ENCODE measurements at regions not wholly inside any gene's neighbourhood (a gene's known extent, or its start where the extent isn't known, plus 50 kb on each side); places are given as distances from the start of the nearest gene placed in this dataset.

GRCh38 chr4:26141911-26142638 lies 178.7 kb upstream of the RBPJ start:
- no peak for DNase-seq

DNA sequence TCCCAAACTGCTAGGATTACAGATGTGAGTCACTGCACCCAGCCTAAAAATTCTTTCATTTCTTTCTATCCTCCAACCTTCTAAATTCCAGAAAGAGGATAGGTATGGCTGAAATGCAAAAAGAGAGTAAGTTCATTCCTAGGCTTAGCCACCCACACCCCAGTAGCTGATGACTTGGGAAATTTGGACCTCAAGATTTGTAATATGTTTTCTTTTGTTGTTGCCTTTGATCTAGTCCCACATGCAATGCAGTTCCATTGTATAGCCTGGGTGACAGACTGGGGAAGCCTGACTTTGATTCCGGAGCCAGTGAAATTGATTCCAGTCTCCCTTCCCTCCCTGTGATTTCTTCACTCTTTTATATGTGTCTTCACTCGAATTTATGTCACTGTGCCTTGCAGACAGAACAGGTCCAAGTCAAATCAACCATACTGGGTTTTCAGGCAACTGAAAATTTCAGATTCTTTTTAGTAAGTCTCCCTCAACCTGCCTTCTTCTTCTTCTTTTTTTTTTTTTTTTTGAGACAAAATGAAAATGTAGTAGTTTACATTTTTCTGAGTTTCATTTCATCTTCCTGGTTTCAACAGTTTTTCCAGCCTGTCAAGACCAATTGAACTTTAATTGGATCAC lies 176.2 kb upstream of the RBPJ start:
- no peak for DNase-seq

GRCh38 chr4:26145212-26145611 lies 175.6 kb upstream of the RBPJ start:
- DNase-seq = no peak

DNA sequence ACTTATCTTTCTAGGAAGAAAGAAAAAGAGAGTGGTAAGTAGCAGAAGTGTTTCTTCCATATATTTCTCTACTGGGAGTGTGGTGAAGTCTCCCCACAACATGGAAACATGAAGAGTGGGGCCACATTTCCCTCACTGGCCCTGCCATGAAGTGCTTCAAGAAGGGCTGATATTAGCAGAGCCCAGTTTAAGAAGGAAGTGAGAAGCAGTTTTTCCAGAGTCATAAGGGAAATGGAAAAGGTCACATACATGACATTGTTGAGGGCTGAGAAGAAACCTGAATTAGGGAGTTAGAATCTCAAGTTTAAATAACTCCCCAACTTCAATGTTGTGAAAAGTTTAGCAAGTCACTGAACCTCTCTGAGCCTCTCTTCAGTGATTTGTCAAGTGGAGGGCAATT lies 171.9 kb upstream of the RBPJ start:
- DNase-seq = no peak

- DNase-seq = no peak
Measured at GRCh38 chr4:26150948-26151347, 169.9 kb upstream of the RBPJ start.

DNA sequence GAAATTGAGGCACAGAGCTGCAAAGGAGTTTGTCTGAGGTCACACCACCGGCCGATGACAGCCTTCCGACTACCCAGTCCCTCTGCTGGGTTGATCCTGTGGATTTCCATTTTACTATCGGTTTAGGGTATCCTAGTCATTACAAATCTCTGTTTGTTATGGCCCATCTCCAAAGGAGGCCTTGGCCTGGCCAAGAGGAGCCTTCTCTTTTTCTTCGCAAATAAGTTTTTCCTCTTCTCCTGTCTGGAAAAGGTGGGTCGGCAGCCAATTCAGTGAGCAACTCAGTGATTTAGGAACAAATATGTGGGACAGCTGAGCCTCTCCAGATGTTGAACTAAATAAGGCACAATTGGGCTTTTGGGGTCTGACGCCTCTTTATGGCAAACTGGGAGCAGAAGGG lies 169.2 kb upstream of the RBPJ start:
- no peak for DNase-seq

DNA sequence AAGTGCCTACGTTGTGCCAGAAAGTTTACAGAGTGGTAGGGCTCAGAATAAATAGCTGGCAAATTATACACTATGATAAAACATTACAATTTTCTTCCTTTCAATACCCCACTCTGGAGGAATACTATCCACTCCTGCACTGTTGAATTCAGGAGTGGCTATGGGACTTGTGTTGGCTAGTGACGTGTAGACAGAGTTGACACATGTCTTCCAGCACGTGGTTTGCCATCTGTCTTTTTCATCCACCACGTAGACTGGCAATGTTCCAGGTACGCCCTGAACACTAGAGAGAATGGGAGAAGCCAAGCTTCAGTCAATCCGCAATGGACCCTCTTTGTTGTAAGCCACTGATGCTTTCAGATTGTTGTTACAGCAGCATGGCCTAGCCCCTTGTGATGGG lies 168.8 kb upstream of the RBPJ start:
- DNase-seq = no peak

GRCh38 chr4:26157541-26157940 lies 163.3 kb upstream of the RBPJ start:
- DNase-seq = no peak

DNA sequence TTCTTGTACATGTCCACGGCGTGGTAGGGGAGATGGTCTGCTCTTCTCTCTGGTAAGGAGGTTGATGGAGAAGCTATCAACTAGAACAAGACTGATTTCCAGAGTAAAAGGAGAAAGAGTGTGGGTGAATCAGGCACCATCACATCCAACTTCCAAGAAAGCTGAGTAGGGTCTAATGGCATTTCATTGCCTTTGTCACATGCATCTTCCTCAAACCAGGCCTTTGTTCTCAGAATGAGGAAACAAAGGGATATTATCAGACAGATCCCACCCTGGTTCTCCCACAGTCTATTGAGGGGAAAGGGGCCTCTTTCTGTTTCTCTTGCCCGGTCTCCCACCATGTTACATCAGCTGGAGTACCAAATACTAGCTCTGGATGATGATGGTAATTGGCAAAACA lies 160.2 kb upstream of the RBPJ start:
- DNase-seq = no peak

DNA sequence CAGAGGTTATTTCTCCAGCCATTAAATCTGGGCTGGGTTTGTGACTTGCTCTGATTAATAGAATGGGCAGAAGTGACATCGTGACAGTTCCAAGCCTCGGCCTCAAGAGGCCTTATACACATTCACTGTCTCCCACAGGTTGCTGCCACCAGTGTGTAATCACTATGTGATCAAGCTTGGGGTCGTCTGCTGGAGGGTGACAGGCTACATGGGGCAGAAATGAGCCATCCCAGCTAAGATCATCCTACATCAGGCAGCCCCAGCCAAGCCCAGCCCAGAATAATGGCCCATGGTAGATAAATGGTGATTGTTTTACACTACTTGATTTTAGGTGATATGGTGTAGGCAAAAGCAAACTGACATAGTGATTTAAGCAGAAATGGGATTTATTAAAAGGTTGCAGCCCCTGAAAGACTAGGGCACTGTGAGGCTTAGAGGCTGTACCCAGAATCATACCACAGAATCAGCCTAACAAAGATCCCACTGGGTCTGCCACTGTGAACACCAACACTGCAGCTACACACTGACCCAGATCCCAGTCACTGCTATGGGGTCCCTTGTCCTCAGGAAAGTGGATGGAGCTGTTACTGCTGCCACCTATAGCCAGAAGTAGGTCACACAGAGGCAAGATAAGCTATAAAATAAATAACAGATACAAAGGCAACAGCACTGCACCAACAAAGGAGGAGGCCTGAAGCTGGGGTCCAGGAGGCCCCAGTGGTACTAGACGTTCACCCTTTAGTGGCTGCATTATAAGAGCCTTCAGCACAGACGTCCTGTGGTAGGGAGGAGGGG lies 159.6 kb upstream of the RBPJ start:
- DNase-seq = no peak

GRCh38 chr4:26162101-26162500 lies 158.7 kb upstream of the RBPJ start:
- DNase-seq = no peak

DNA sequence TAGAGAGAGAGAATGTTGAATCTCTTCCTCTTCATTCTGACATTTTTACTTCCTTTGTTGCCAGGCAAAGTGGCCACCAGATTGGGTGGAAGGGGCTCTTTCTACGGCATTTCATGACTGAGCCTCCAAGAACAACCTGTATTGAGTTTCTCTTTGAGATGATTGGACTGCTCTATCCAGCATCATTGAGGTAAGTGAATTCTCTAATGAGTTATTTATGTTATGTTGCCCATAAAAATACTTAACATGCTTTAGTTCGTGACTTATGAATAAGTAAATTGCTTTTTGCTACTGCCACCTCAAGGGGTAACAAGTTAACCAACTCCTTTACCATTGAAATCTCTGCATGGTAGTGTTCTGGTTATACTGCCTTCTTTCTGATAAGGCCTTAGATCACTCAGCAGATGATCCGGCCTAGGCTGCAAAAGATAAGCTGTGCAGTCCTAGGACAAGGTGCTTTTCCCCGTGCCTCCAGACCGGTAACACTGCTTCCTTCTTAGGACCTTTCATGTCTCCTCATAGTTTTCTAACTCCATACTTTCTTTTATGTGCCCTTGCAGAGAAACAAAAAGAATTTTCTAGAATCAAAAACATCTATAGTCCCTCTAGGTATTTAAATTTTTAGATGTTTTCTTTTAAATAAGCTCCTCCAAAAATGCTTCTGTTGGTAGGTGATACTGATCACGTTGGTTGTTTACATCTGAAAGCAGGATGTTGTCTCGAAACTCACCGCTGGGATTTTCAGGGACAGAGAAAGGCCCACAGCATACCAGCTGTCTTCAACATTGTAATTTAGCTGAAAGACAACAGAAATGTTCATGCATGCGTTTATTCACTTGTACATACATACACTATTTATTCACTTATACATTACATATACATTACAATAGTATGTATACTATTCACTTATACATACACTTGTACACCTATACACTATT lies 157.1 kb upstream of the RBPJ start:
- DNase-seq = no peak

DNA sequence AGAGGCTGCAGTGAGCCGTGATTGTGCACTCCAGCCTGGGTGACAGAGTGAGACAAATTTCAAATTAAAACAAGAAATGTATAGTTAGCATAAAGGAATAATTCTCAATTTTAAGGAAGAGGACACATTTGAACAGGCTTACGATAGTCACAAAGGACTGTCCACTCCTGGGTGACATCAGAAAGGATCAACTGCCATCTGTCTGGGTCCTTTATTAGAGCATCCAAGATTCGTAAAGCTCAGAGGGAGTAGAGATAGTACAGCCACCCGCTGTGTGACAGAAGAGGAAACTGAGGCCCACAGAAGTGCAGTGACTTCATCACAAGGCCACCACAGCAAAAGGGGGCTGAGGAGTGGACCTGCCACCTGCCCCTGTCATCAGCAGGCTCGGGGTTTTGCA lies 149.3 kb upstream of the RBPJ start:
- DNase-seq = no peak

DNA sequence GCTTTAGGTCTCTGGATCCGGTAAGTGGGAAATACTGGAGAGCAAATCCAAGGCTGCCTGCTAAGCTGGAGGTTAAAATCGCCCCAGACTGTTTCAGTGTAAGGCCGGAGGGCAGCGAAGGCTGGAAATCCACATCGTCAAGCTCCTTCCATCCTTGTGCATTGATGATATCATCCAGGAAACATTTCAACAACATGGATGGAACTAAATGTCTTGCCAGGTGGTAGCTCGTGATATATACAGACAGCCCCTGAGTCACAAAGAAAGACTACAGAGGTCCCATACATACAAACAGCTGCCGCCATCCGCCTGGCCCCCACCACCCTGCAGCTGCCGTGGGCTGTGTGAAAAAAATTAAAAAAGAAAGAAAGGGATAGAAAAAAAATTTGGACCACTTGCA lies 148.9 kb upstream of the RBPJ start:
- no peak for DNase-seq

DNA sequence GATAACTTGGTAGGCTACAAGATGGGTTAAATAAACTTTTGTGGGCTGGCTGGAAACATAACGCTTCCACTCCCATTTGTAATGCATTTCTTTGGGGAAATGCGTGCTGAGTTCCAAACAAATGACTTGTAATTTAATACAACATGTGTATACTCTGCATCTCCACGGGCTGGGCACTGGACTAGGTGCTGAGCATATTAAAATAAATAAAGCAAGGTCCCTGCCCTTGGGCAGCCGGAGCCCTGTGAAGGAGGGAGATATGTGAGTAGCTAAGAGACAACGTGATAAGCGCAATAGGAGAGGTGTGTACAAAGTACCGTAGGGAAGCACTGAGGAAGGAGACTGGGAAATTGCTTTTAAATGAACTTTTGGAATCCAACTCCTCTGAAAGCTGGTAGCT lies 147.2 kb upstream of the RBPJ start:
- DNase-seq = no peak

DNA sequence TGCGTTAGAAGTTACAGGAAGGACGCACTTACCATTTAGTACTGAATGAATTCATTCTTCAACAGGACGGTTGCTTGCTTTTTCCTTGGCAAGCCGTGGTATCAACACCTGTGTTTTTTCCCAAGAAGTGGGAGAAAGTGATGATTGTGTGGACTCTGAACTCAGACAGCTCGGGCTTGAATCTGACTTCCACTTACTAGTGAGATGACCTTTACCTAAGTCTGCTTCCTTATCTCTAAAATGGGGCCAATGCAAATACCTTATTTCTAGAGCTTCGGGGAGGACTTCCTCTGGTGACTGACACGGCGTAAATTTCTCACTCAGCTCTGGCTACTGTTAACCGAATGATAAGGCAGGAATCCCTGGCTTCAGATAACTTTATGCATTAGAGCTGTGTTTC lies 146.8 kb upstream of the RBPJ start:
- no peak for DNase-seq

DNA sequence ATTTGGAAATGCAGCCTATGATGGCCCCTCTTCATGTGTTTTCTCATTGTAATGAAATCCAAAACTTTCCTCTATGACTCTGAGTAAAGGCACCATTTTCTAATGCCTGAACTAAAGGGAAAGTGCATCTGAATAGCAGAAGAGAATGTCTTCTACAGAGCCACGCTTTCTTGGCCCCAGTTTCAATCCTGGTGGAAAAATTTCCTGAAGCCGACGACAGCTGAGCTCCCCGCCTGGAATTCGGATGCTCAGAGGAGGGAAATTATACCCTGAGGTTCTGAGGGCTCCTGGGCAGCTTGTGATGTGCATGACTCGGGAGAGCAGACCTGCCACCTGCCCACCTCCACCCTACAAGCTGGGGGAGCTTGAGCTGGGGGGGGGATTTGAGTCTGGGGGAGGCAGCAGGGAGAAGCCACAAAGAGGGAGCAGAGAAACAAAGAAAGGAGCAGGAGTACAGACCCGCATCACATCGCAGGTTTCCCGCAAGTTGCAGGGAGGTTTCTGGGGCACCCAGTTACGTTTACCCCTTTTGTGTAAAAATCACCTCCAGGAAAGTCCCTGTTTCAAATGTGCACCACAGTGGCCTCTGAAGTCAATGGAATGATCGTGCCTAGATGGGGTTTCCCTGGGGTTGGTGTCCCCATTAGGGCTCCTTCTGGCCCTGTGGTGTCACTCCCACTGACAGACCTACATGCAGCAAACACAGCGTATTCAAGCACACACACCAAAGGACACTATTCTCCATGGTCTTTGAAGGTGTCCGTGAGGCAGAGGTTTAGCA lies 145.6 kb upstream of the RBPJ start:
- DNase-seq = no peak

- no peak for DNase-seq
Measured at GRCh38 chr4:26175905-26176470, 144.8 kb upstream of the RBPJ start.

DNA sequence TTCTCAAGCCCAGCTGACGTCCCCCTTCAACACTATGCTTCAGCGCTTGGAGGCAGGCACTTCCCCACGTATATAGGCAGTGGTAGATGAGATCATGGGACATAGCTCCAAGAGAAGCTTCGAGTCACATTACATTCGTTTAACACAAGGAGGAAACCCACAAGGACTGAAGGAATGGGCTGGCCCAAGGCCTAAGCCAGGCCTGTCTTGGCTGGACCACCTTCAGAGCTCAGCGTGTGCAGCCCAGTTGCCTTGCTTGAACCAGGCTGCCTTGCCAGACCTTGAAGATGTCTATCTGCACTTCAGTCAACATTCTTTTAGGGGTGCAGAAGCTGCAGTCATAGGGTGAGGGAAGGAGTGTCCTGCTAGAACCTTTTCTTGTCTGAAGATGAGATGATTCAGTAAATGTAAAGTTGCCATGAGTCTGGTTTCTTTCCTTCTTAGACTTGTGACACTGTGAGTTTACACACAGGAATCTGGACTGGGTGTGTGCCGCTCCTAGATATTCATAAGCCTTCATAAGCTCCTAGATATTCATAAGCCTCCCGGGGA lies 144.1 kb upstream of the RBPJ start:
- DNase-seq = no peak

- no peak for DNase-seq
Measured at GRCh38 chr4:26178854-26179253, 142.0 kb upstream of the RBPJ start.

DNA sequence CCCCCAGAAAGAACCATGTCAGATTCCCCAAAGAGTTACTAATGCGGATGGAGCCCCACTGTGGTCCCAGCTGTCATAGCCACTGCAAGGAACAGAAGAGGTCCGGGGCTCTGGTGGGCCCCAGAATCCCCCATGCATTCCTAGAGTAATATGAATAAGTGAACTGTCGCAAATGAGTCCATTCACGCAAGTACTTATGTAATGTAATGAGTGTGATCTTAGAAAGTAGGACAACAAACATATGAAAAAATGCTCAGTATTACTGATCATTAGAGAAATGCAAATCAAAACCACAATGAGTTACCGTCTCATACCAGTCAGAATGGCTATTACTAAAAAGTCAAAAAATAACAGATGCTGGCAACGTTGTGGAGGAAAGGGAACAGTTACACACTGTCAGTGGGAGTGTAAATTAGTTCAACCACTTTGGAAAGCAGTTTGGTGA lies 141.5 kb upstream of the RBPJ start:
- DNase-seq = no peak

All from activated gamma-delta T cell treated with Interleukin-2 at 50 U/mL for 16 hours (primary cell).